OCI-LY1 (cell line): ENCODE measurements at regions not wholly inside any gene's neighbourhood (a gene's known extent, or its start where the extent isn't known, plus 50 kb on each side); places are given as distances from the start of the nearest gene placed in this dataset.

Experiments used
- H2AFZ ChIP-seq: fragments of 200-600 bp; sonication (generic), shearing (Covaris generic); 2 replicates; pipeline ENCODE4 v1.6.0; 2014; ENCODE audit warnings: antibody characterized with exemption, mild to moderate bottlenecking, low read length
- H3F3A ChIP-seq: fragments of 200-600 bp; sonication (generic), shearing (Covaris generic); 2 replicates; pipeline ENCODE4 v1.6.0; 2014; ENCODE audit warnings: mild to moderate bottlenecking, antibody characterized with exemption, low read length, moderate library complexity; ENCODE audit not compliant: insufficient read depth
- H3K27ac ChIP-seq: fragments of 200-600 bp; sonication (generic); 2 replicates; pipeline ENCODE4 v1.5.1; 2014; ENCODE audit warnings: low read length, mixed run types, mild to moderate bottlenecking, low read depth; ENCODE audit not compliant: poor library complexity, severe bottlenecking
- H3K27me3 ChIP-seq: fragments of 200-600 bp; sonication (generic); 2 replicates; pipeline ENCODE4 v1.6.0; 2014; ENCODE audit warnings: antibody characterized with exemption, mild to moderate bottlenecking, low read length, moderate library complexity; ENCODE audit not compliant: insufficient read depth
- H3K36me3 ChIP-seq: fragments of 200-600 bp; sonication (generic); 2 replicates; pipeline ENCODE4 v1.6.1; 2014; ENCODE audit warnings: mild to moderate bottlenecking, antibody characterized with exemption, low read length, moderate library complexity, mixed read lengths; ENCODE audit not compliant: insufficient read depth
- H3K4me1 ChIP-seq: fragments of 200-600 bp; sonication (generic); 2 replicates; pipeline ENCODE4 v1.5.1; 2014; ENCODE audit warnings: mild to moderate bottlenecking, low read length, moderate library complexity; ENCODE audit not compliant: insufficient read depth, severe bottlenecking
- H3K4me2 ChIP-seq: fragments of 200-600 bp; sonication (generic), shearing (Covaris generic); 2 replicates; pipeline ENCODE4 v1.6.1; 2014; ENCODE audit warnings: low read length
- H3K4me3 ChIP-seq: fragments of 200-600 bp; sonication (generic); 2 replicates; pipeline ENCODE4 v1.5.1; 2014; ENCODE audit warnings: low read length, low read depth, mild to moderate bottlenecking, mixed read lengths; ENCODE audit not compliant: poor library complexity, severe bottlenecking
- H3K79me2 ChIP-seq: fragments of 200-600 bp; shearing (Covaris generic); 2 replicates; pipeline ENCODE4 v1.6.1; 2016; ENCODE audit warnings: mixed run types, low read length, mixed read lengths; ENCODE audit not compliant: insufficient read depth
- H3K9ac ChIP-seq: fragments of 200-600 bp; sonication (generic), shearing (Covaris generic); 2 replicates; pipeline ENCODE4 v1.6.1; 2014; ENCODE audit warnings: mild to moderate bottlenecking, low read length, mixed read lengths
- H3K9me2 ChIP-seq: fragments of 200-600 bp; sonication (generic), shearing (Covaris generic); 2 replicates; pipeline ENCODE4 v1.6.1; 2014; ENCODE audit warnings: low read depth, mild to moderate bottlenecking, low read length, mixed read lengths
- H3K9me3 ChIP-seq: fragments of 200-600 bp; shearing (Covaris generic); 2 replicates; pipeline ENCODE4 v1.6.1; 2014; ENCODE audit warnings: low read length, mixed read lengths
- H4K20me1 ChIP-seq: fragments of 200-600 bp; sonication (generic), shearing (Covaris generic); 2 replicates; pipeline ENCODE4 v1.6.0; 2016; ENCODE audit warnings: mild to moderate bottlenecking, low read length; ENCODE audit not compliant: insufficient read depth
- CTCF ChIP-seq: fragments of 200-600 bp; sonication (generic), shearing (Covaris generic); IDR thresholded peaks from 2 replicates; pipeline ENCODE4 v1.5.1; 2017; ENCODE audit warnings: mild to moderate bottlenecking, antibody characterized with exemption, low read length, moderate library complexity, mixed read lengths
- EZH2 ChIP-seq: fragments of 200-600 bp; sonication (generic), shearing (Covaris generic); IDR thresholded peaks from 2 replicates; pipeline ENCODE4 v1.8.0; 2017; ENCODE audit warnings: borderline replicate concordance, mixed run types, mild to moderate bottlenecking, antibody characterized with exemption, low read length, moderate library complexity, mixed read lengths

GRCh38 chr6:10082385-10082784 is 332.5 kb downstream of the TFAP2A start:
- Histone ChIP-seq H3K9me3 (no peaks in the 10 kb centered on the region), H4K20me1 (no peaks in the 10 kb centered on the region), H3K79me2 (no peaks in the 10 kb centered on the region), H3K9ac (no peak overlapping the region), H3K4me2 (no peak overlapping the region), H3K27ac (no peak overlapping the region), H2AFZ (no peak overlapping the region), H3K27me3 (no peaks in the 10 kb centered on the region), H3K36me3 (no peaks in the 10 kb centered on the region), H3K4me3 (no peak overlapping the region), H3F3A (no peaks in the 10 kb centered on the region), H3K4me1 (no peaks in the 10 kb centered on the region), H3K9me2 (no peaks in the 10 kb centered on the region)
- TF ChIP-seq EZH2 (no peak), CTCF (no peak)

GRCh38 chr6:10081957-10082356 is 332.9 kb downstream of the TFAP2A start:
- H3K9me3 ChIP-seq: no peaks in the 10 kb centered on the region
- no peak overlapping the region for H2AFZ ChIP-seq
- no peaks in the 10 kb centered on the region for H3F3A ChIP-seq
- H3K27me3 ChIP-seq: no peaks in the 10 kb centered on the region
- H3K4me1 ChIP-seq: no peaks in the 10 kb centered on the region
- H3K9ac ChIP-seq: no peak overlapping the region
- H3K27ac ChIP-seq: no peak overlapping the region
- no peaks in the 10 kb centered on the region for H3K36me3 ChIP-seq
- H3K9me2 ChIP-seq: no peaks in the 10 kb centered on the region
- H3K79me2 ChIP-seq: no peaks in the 10 kb centered on the region
- TF ChIP-seq EZH2 (no peak), CTCF (no peak)
- H3K4me2 ChIP-seq: no peak overlapping the region
- H3K4me3 ChIP-seq: no peak overlapping the region
- H4K20me1 ChIP-seq: no peaks in the 10 kb centered on the region

GRCh38 chr6:10081075-10081474 is 333.8 kb downstream of the TFAP2A start:
- Histone ChIP-seq H3K9me2 (no peaks in the 10 kb centered on the region), H3K79me2 (no peaks in the 10 kb centered on the region), H3K36me3 (no peaks in the 10 kb centered on the region), H3K4me2 (no peak overlapping the region), H2AFZ (no peak overlapping the region), H3K9ac (no peak overlapping the region), H3K4me1 (no peaks in the 10 kb centered on the region), H3K27ac (no peak overlapping the region), H3K9me3 (no peaks in the 10 kb centered on the region), H3K4me3 (no peak overlapping the region), H4K20me1 (no peaks in the 10 kb centered on the region), H3K27me3 (no peaks in the 10 kb centered on the region), H3F3A (no peaks in the 10 kb centered on the region)
- TF ChIP-seq CTCF (no peak), EZH2 (no peak)
